ENCODE measurements at regions not wholly inside any gene's neighbourhood (a gene's known extent, or its start where the extent isn't known, plus 50 kb on each side); places are given as distances from the start of the nearest gene placed in this dataset.
A peak's percentile ranks its signal among the peaks of the same experiment; 100 is the strongest.

DNA sequence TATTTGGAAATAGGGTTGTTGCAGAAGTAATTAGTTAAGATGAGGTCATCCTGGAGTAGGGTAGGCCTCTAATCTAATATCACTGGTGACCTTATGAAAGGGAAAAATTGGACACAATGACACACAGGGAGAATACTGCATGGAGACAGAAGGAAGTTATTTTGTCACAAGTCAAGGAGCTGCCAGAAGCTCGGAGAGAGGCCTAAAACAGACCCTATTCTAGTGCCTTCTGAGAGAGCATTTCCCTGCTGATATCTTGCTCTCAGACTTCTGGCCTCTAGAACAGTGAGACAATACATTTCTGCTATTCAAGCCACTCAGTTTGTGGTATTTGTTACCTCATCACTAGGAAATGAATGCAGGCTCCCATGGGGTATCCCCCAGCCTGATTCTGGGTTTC is 332.9 kb downstream of the CSNK1G3 start:
- Histone ChIP-seq H3K9me3 (ENCODE audit: control insufficient read depth, low read length) (no peaks in the 10 kb centered on the region), H3K27ac (ENCODE audit: low read length) (no peak overlapping the region), H3K4me3 (ENCODE audit: low read length) (no peak overlapping the region), H3K27me3 (ENCODE audit: control insufficient read depth, insufficient read depth) (no peaks in the 10 kb centered on the region), H3K4me1 (ENCODE audit: control insufficient read depth, insufficient read depth, low read length) (no peaks in the 10 kb centered on the region)
- 17% methylated on average over 1 of the region's 1 CpG for WGBS
- intact Hi-C loops (cut with DNase I) = no loop called here
- ATAC-seq = peak; percentile 47 to 62
- no peak for DNase-seq

DNA sequence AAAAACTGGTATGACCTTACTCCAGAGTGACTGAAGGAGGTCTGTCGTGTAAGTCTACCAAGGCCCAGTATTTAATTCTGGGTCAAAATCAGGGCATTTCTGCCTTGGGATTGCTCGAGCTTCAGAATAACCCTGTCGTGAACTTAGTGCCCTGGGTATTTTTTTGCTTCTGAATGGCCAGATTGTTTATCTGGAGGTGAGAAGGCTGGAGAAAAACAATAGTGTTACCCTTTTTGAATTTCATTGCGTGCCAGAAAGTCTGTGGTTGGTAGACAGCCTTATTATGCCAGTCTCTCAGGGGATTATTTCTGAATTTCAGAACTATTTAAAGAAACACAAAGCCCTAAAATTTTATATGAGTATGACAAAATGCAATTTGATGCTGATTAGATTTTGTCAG is 323.4 kb downstream of the CSNK1G3 start:
- no peak for DNase-seq
- no peak for ATAC-seq
- intact Hi-C loops (cut with DNase I) = no loop called here
- H3K4me3 ChIP-seq (ENCODE audit: low read length) = no peak overlapping the region
- H3K9me3 ChIP-seq (ENCODE audit: control insufficient read depth, low read length) = no peaks in the 10 kb centered on the region
- no peaks in the 10 kb centered on the region for H3K4me1 ChIP-seq (ENCODE audit: control insufficient read depth, insufficient read depth, low read length)
- H3K27ac ChIP-seq (ENCODE audit: low read length) = no peak overlapping the region
- H3K27me3 ChIP-seq (ENCODE audit: control insufficient read depth, insufficient read depth) = no peaks in the 10 kb centered on the region
- 44% methylated on average over 4 of the region's 4 CpGs for WGBS

DNA sequence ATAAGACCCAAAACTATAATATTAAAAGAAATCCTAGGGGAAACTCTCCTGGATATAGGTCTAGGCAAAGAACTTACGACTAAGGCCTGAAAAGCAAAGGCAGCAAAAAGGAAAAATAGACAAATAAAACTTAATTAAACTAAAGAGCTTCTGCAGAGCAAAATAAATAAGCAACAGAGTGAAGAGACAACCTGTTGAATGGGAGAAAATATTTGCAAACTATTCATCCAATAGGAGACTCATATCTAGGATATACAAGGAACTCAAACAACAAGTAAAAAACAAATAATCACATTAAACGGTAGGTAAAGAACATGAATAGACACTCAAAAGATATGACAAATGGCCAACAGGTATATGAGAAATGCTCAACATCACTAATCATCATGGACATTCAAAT is 318.6 kb downstream of the CSNK1G3 start:
- Histone ChIP-seq H3K27ac (ENCODE audit: low read length) (no peak overlapping the region), H3K4me3 (ENCODE audit: low read length) (no peak overlapping the region), H3K27me3 (ENCODE audit: control insufficient read depth, insufficient read depth) (no peaks in the 10 kb centered on the region), H3K9me3 (ENCODE audit: control insufficient read depth, low read length) (no peaks in the 10 kb centered on the region), H3K4me1 (ENCODE audit: control insufficient read depth, insufficient read depth, low read length) (no peaks in the 10 kb centered on the region)
- WGBS = 95% methylated on average over 2 of the region's 2 CpGs
- intact Hi-C loops (cut with DNase I) = no loop called here
- no peak for DNase-seq
- no peak for ATAC-seq

DNA sequence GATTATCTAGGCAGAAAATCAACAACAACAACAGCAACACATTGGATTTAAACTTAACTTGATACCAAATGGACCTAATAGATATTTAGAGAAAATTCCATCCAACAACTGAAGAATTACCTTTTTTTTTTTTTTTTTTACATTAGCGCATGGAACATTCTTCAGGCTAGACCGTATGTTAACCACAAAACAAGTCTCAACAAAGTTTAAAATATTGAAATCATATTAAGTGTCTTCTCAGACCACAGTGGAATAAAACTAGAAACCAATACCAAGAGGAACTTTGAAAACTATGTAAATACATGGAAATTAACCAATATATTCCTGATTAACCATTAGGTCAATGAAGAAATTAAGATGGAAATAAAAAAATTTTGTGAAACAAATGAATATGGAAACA is 315.8 kb downstream of the CSNK1G3 start:
- WGBS = 98% methylated on average over 2 of the region's 2 CpGs

DNA sequence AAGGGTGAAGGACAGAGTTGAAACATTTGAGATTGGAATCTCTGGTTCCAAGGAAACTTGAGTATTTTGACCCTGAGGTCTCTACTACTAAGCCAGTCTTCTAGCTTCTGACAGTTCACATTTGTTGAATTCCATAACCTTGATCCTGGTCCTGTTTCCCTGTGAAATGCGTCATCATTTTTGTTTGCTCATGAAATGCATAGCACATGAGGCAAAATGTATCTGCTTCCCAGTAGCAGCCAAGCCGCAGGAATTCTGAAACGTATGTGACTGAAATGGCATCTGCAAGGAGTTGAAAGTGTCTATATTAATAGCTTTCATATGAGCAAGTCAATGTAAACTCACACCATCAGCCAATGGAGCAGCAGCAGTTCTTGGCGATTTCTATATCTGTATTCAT is 307.9 kb downstream of the CSNK1G3 start:
- 85% methylated on average over 4 of the region's 4 CpGs for WGBS
- Histone ChIP-seq H3K27ac (ENCODE audit: low read length) (no peak overlapping the region), H3K27me3 (ENCODE audit: control insufficient read depth, insufficient read depth) (no peaks in the 10 kb centered on the region), H3K4me1 (ENCODE audit: control insufficient read depth, insufficient read depth, low read length) (no peaks in the 10 kb centered on the region), H3K4me3 (ENCODE audit: low read length) (no peak overlapping the region), H3K9me3 (ENCODE audit: control insufficient read depth, low read length) (no peaks in the 10 kb centered on the region)
- ATAC-seq (no peak), DNase-seq (no peak)
- intact Hi-C loops (cut with DNase I) = loop anchor here in 1 of 4 donors (10.0 kb wide), 1 partner anchor 45 kb away; no protein-coding TSS in a partner anchor

More for the DNA sequence above, 315.8 kb downstream of the CSNK1G3 start:
- ATAC-seq (no peak), DNase-seq (no peak)
- intact Hi-C loops (cut with DNase I) = no loop called here
- H3K27me3 ChIP-seq (ENCODE audit: control insufficient read depth, insufficient read depth) = no peaks in the 10 kb centered on the region
- H3K9me3 ChIP-seq (ENCODE audit: control insufficient read depth, low read length) = no peaks in the 10 kb centered on the region
- H3K4me1 ChIP-seq (ENCODE audit: control insufficient read depth, insufficient read depth, low read length) = no peaks in the 10 kb centered on the region
- no peak overlapping the region for H3K27ac ChIP-seq (ENCODE audit: low read length)
- H3K4me3 ChIP-seq (ENCODE audit: low read length) = no peak overlapping the region

DNA sequence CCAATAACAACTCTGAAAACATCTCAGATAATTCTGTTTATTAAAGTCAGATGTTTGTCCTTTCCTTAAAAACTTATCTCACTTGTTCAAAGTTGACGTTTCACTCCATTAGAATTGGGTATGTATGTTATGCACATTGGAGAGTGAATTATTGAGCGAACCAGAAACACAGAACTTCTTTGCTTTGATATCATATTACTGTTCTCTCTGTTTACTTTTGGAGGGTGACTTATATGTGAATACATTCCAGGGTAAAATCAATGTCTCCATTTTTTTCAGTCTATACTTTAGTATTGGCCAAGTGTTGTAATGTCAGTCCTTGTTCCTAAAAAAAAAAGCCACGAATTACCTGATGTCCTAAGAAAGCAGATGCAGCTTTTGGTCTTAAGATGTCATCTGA is 307.4 kb downstream of the CSNK1G3 start:
- DNase-seq (no peak), ATAC-seq (no peak)
- Histone ChIP-seq H3K27me3 (ENCODE audit: control insufficient read depth, insufficient read depth) (no peaks in the 10 kb centered on the region), H3K4me3 (ENCODE audit: low read length) (no peak overlapping the region), H3K27ac (ENCODE audit: low read length) (no peak overlapping the region), H3K4me1 (ENCODE audit: control insufficient read depth, insufficient read depth, low read length) (no peaks in the 10 kb centered on the region), H3K9me3 (ENCODE audit: control insufficient read depth, low read length) (no peaks in the 10 kb centered on the region)
- 89% methylated on average over 3 of the region's 3 CpGs for WGBS
- intact Hi-C loops (cut with DNase I) = loop anchor here in 1 of 4 donors (10.0 kb wide), 1 partner anchor 45 kb away; no protein-coding TSS in a partner anchor

DNA sequence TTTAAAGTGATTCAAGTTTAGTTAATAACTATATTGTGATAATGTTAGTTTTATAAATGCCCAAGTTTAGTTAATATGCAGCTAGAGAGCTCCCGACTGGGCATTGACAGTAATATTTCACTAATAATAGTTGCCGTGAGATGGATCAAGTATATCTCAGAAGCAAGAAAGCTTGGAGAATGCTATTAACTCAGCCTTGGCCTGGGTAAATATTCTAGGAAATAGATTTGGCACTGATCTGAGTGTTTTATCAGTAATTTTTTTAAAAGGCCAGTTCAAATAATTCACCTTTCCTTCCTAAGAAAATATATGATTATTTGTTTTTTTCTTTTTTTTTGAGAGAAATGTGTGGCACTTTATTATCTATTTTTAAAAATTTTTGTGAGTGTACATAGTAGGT is 305.3 kb downstream of the CSNK1G3 start:
- intact Hi-C loops (cut with DNase I) = loop anchor here in 1 of 4 donors (10.0 kb wide), 1 partner anchor 48 kb away; no protein-coding TSS in a partner anchor

DNA sequence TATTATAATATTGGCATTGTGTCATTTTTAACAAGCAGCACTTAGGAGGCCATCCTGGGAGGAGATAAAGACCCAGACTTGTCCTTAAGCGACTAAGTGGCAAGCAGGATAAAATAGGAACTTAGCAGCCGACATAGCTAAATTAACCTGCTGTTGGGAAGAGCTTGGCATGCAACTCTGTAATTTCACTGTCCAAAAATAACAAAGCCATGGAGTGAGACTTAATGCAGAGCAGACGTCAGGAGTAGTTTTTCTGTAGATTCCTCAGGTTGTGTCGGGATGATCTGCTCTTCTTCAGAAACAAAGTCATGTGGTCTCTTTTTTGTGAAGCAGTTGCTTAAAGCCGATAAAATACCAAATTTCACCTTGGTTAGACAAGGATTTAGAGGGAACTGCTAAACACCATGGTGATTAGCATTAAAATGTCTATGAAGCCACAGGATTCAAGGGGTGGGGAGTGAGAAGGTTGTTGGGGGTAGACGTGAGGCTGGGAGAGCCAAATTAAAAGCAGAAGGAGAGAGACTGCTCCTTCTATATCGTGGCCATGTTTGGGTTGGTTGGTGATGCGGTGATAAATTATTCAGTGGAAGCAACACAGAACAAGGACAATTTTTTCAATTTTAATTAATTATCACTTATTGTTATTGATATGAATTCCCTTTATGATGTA is 303.0 kb downstream of the CSNK1G3 start:
- no peak for DNase-seq
- H3K4me3 ChIP-seq (ENCODE audit: low read length) = peak overlapping the region; percentile 20
- intact Hi-C loops (cut with DNase I) = loop anchor here in 1 of 4 donors (10.0 kb wide), 1 partner anchor 50 kb away; no protein-coding TSS in a partner anchor
- WGBS = 43% methylated on average over 8 of the region's 8 CpGs
- ATAC-seq = peak; percentile 66 to 71
- no peaks in the 10 kb centered on the region for H3K9me3 ChIP-seq (ENCODE audit: control insufficient read depth, low read length)
- H3K4me1 ChIP-seq (ENCODE audit: control insufficient read depth, insufficient read depth, low read length) = peaks cover 8% of the 10 kb centered on the region
- no peaks in the 10 kb centered on the region for H3K27me3 ChIP-seq (ENCODE audit: control insufficient read depth, insufficient read depth)
- peak overlapping the region; percentile 52 for H3K27ac ChIP-seq (ENCODE audit: low read length)

More for the DNA sequence above, 305.3 kb downstream of the CSNK1G3 start:
- DNase-seq = no peak
- 67% methylated on average over 2 of the region's 2 CpGs for WGBS
- peaks cover 4% of the 10 kb centered on the region for H3K4me1 ChIP-seq (ENCODE audit: control insufficient read depth, insufficient read depth, low read length)
- no peak for ATAC-seq
- H3K27me3 ChIP-seq (ENCODE audit: control insufficient read depth, insufficient read depth) = no peaks in the 10 kb centered on the region
- no peak overlapping the region for H3K4me3 ChIP-seq (ENCODE audit: low read length)
- H3K9me3 ChIP-seq (ENCODE audit: control insufficient read depth, low read length) = no peaks in the 10 kb centered on the region
- no peak overlapping the region for H3K27ac ChIP-seq (ENCODE audit: low read length)

DNA sequence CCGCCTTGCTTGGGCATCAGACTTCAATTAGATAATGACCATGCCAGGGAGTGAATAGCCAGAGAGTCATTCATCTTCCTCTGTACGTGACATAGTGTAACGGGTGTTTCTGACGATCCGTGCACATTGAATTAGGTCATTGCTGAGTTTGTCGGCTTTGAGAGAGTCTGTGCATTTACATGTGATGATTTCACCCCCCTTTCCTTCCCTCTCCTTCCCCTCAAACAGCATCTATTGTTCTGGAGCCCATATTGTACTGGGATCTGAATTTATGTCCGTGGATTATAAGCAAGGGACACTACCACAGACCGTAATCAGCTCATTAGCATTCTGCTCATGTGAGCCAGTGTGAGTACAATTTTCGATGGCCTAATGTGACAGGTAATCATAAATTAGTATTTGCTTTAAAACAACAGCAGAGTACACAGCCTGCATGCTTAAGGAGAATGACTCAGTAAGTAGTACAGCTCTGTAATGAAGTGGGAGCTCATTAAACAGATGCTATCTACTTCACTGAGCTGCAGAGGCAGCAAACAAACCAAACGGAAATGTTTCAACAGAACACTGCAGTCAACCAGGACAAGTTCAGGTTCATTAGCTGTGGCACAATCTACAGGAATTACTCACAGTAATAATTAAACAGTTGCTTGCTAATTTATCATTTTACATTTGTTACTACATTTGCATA is 302.1 kb downstream of the CSNK1G3 start:
- Histone ChIP-seq H3K4me3 (ENCODE audit: low read length) (no peak overlapping the region), H3K9me3 (ENCODE audit: control insufficient read depth, low read length) (no peaks in the 10 kb centered on the region), H3K27me3 (ENCODE audit: control insufficient read depth, insufficient read depth) (no peaks in the 10 kb centered on the region), H3K27ac (ENCODE audit: low read length) (peak overlapping the region; percentile 96), H3K4me1 (ENCODE audit: control insufficient read depth, insufficient read depth, low read length) (peaks cover 10% of the 10 kb centered on the region)
- intact Hi-C loops (cut with DNase I) = loop anchor here in 1 of 4 donors (10.0 kb wide), 1 partner anchor 51 kb away; no protein-coding TSS in a partner anchor
- ATAC-seq = peak; percentile 56 to 72
- 26% methylated on average over 10 of the region's 10 CpGs for whole genome bisulfite sequencing
- DNase-seq = no peak

DNA sequence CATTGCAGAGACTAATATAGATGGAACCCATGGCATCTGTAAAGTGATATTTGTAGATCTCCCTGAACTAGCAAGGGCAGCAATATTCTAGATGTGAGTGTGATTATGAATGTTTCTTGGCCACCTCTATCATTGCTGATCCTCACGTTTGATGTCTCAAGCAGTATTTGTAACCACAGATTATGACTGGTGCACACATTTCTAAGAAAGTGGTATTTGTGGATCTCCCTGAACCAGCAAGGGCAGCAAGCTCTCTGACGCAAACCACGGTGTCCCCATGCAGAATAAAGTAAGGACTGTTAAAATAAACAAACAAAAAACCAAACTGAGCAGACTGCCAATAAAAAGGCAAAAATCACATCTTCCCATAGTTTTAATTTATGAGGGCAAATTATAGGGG is 301.3 kb downstream of the CSNK1G3 start:
- H3K4me1 ChIP-seq (ENCODE audit: control insufficient read depth, insufficient read depth, low read length) = peaks cover 12% of the 10 kb centered on the region
- intact Hi-C loops (cut with DNase I) = loop anchor here in 1 of 4 donors (10.0 kb wide), 1 partner anchor 52 kb away; no protein-coding TSS in a partner anchor

DNA sequence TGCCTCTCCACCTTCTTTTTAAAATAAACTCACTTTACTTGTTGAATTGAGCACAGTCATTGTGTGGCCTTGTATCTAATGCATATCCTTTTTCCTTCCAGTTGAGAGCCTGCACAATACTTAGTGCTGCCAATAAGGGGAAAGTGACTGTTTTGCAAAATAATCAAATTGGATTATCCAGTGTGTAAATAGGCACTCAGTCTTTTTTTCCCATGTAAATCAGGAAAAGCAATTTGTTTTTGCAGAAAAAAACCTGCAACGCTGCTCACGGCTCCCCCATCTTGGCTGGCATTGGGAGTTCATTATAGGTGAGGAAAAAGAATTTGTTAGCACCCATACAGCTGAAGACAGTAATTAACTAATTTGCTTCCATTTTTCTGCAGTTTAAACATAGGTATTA is 299.9 kb downstream of the CSNK1G3 start:
- intact Hi-C loops (cut with DNase I) = loop anchor here in 1 of 4 donors (10.0 kb wide), 1 partner anchor 53 kb away; no protein-coding TSS in a partner anchor
- DNase-seq (no peak), ATAC-seq (no peak)
- Histone ChIP-seq H3K27me3 (ENCODE audit: control insufficient read depth, insufficient read depth) (no peaks in the 10 kb centered on the region), H3K4me1 (ENCODE audit: control insufficient read depth, insufficient read depth, low read length) (peaks cover 12% of the 10 kb centered on the region), H3K27ac (ENCODE audit: low read length) (no peak overlapping the region), H3K4me3 (ENCODE audit: low read length) (no peak overlapping the region), H3K9me3 (ENCODE audit: control insufficient read depth, low read length) (no peaks in the 10 kb centered on the region)
- 81% methylated on average over 2 of the region's 2 CpGs for WGBS

More for the DNA sequence above, 301.3 kb downstream of the CSNK1G3 start:
- no peak overlapping the region for H3K4me3 ChIP-seq (ENCODE audit: low read length)
- H3K9me3 ChIP-seq (ENCODE audit: control insufficient read depth, low read length) = no peaks in the 10 kb centered on the region
- no peak for ATAC-seq
- DNase-seq = no peak
- H3K27me3 ChIP-seq (ENCODE audit: control insufficient read depth, insufficient read depth) = no peaks in the 10 kb centered on the region
- 83% methylated on average over 3 of the region's 3 CpGs for WGBS
- no peak overlapping the region for H3K27ac ChIP-seq (ENCODE audit: low read length)

Measured in right cardiac atrium (tissue), 5 donors.